GM19452 (cell line): ENCODE measurements at regions not wholly inside any gene's neighbourhood (a gene's known extent, or its start where the extent isn't known, plus 50 kb on each side); places are given as distances from the start of the nearest gene placed in this dataset.

ENCODE experiments used
- ATAC-seq: cut with Tn5 transposase; IDR thresholded peaks from one replicate; pipeline ENCODE4 v1.9.1; 2021; ENCODE audit not compliant: unreplicated experiment

GRCh38 chr14:65928995-65929394 is 516.5 kb downstream of the FUT8 start:
- ATAC-seq, result no peak

GRCh38 chr14:65933400-65934069 is 521.0 kb downstream of the FUT8 start:
- no peak for ATAC-seq

- ATAC-seq, result no peak
Measured at GRCh38 chr14:65934070-65934435, 521.5 kb downstream of the FUT8 start.

- ATAC-seq, result no peak
Measured at GRCh38 chr14:65936342-65936975, 523.9 kb downstream of the FUT8 start.

- no peak for ATAC-seq
Measured at GRCh38 chr14:65937079-65937959, 524.8 kb downstream of the FUT8 start.

- ATAC-seq, result no peak
Measured at GRCh38 chr14:65937960-65938316, 525.4 kb downstream of the FUT8 start.

- ATAC-seq, result no peak
Measured at GRCh38 chr14:65938738-65939137, 526.2 kb downstream of the FUT8 start.

GRCh38 chr14:65939184-65939583 is 526.7 kb downstream of the FUT8 start:
- ATAC-seq, result no peak

GRCh38 chr14:65940056-65940735 is 527.7 kb downstream of the FUT8 start:
- no peak for ATAC-seq

GRCh38 chr14:65941091-65941490 is 528.6 kb downstream of the FUT8 start:
- no peak for ATAC-seq

- ATAC-seq, result no peak
Measured at GRCh38 chr14:65943150-65943549, 530.6 kb downstream of the FUT8 start.

- no peak for ATAC-seq
Measured at GRCh38 chr14:65943916-65944410, 531.4 kb downstream of the FUT8 start.

GRCh38 chr14:65945327-65945726 is 532.8 kb downstream of the FUT8 start:
- ATAC-seq, result no peak

GRCh38 chr14:65946494-65946893 is 534.0 kb downstream of the FUT8 start:
- no peak for ATAC-seq

- no peak for ATAC-seq
Measured at GRCh38 chr14:65948302-65948701, 535.8 kb downstream of the FUT8 start.

GRCh38 chr14:65949711-65950516 is 536.3 kb upstream of the CCDC196 start:
- ATAC-seq, result peak; percentile 75

- ATAC-seq, result no peak
Measured at GRCh38 chr14:65954942-65955341, 531.2 kb upstream of the CCDC196 start.

GRCh38 chr14:65957631-65958205 is 528.5 kb upstream of the CCDC196 start:
- no peak for ATAC-seq

- ATAC-seq, result peak; percentile 57
Measured at GRCh38 chr14:65958664-65959562, 527.3 kb upstream of the CCDC196 start.
